HG02885 (cell line): ENCODE measurements at regions not wholly inside any gene's neighbourhood (a gene's known extent, or its start where the extent isn't known, plus 50 kb on each side); places are given as distances from the start of the nearest gene placed in this dataset.

ENCODE experiments used
- ATAC-seq: cut with Tn5 transposase; IDR thresholded peaks from one replicate; pipeline ENCODE4 v1.9.1; 2021; ENCODE audit warnings: mild to moderate bottlenecking; ENCODE audit not compliant: unreplicated experiment, poor library complexity

GRCh38 chr2:122866095-122866494, 1110.6 kb downstream of the TSN start:
- no peak for ATAC-seq

- no peak for ATAC-seq
These were observed 1112.5 kb downstream of the TSN start for GRCh38 chr2:122867941-122868340.

- no peak for ATAC-seq
These were observed 1113.3 kb downstream of the TSN start for GRCh38 chr2:122868646-122869275.

- no peak for ATAC-seq
These were observed 1118.5 kb downstream of the TSN start for GRCh38 chr2:122873951-122874350.

- no peak for ATAC-seq
These were observed 1119.8 kb downstream of the TSN start for GRCh38 chr2:122875091-122875865.

- no peak for ATAC-seq
These were observed 1128.4 kb downstream of the TSN start for GRCh38 chr2:122883849-122884248.

- no peak for ATAC-seq
These were observed 1129.4 kb downstream of the TSN start for GRCh38 chr2:122884889-122885288.

GRCh38 chr2:122885436-122885835, 1130.0 kb downstream of the TSN start:
- no peak for ATAC-seq

- ATAC-seq = no peak
These were observed 1131.2 kb downstream of the TSN start for GRCh38 chr2:122886479-122887145.

- no peak for ATAC-seq
These were observed 1125.5 kb upstream of the CNTNAP5 start for GRCh38 chr2:122899614-122900013.

GRCh38 chr2:122905431-122905830, 1119.7 kb upstream of the CNTNAP5 start:
- ATAC-seq = no peak

GRCh38 chr2:122908159-122908558, 1116.9 kb upstream of the CNTNAP5 start:
- no peak for ATAC-seq

GRCh38 chr2:122927197-122927596, 1097.9 kb upstream of the CNTNAP5 start:
- no peak for ATAC-seq

GRCh38 chr2:122927710-122928557, 1097.2 kb upstream of the CNTNAP5 start:
- ATAC-seq = no peak

- no peak for ATAC-seq
These were observed 1095.7 kb upstream of the CNTNAP5 start for GRCh38 chr2:122929347-122929746.

GRCh38 chr2:122935506-122935905, 1089.6 kb upstream of the CNTNAP5 start:
- no peak for ATAC-seq

GRCh38 chr2:122939796-122940195, 1085.3 kb upstream of the CNTNAP5 start:
- ATAC-seq = no peak

GRCh38 chr2:122949523-122949922, 1075.6 kb upstream of the CNTNAP5 start:
- no peak for ATAC-seq

GRCh38 chr2:122955776-122956175, 1069.3 kb upstream of the CNTNAP5 start:
- ATAC-seq = no peak
